GM21529 (cell line): ENCODE measurements at regions not wholly inside any gene's neighbourhood (a gene's known extent, or its start where the extent isn't known, plus 50 kb on each side); places are given as distances from the start of the nearest gene placed in this dataset.
"Not testable (repeated sequence)": the region's sequence is repeated elsewhere in the genome, so short reads cannot be mapped to it uniquely, and the experiment has no call there.

Experiments
- ATAC-seq: cut with Tn5 transposase; IDR thresholded peaks from one replicate; pipeline ENCODE4 v1.9.1; 2021; ENCODE audit not compliant: unreplicated experiment

GRCh38 chr22:48498526-48499331, 1328.9 kb downstream of the BRD1 start:
- no peak for ATAC-seq

GRCh38 chr22:48497743-48498520, 1329.7 kb downstream of the BRD1 start:
- not testable (repeated sequence) for ATAC-seq

- no peak for ATAC-seq
Observed at GRCh38 chr22:48496987-48497650, 1330.6 kb downstream of the BRD1 start.

GRCh38 chr22:48496226-48496845, 1331.3 kb downstream of the BRD1 start:
- ATAC-seq, result no peak

- ATAC-seq, result no peak
Observed at GRCh38 chr22:48495751-48496080, 1332.0 kb downstream of the BRD1 start.

GRCh38 chr22:48494968-48495750, 1332.5 kb downstream of the BRD1 start:
- no peak for ATAC-seq

- no peak for ATAC-seq
Observed at GRCh38 chr22:48494256-48494967, 1333.3 kb downstream of the BRD1 start.

- no peak for ATAC-seq
Observed at GRCh38 chr22:48493733-48494132, 1333.9 kb downstream of the BRD1 start.

GRCh38 chr22:48492366-48493320, 1335.0 kb downstream of the BRD1 start:
- no peak for ATAC-seq

GRCh38 chr22:48491451-48491941, 1336.2 kb downstream of the BRD1 start:
- ATAC-seq, result no peak

GRCh38 chr22:48490500-48491411, 1336.9 kb downstream of the BRD1 start:
- no peak for ATAC-seq

GRCh38 chr22:48489551-48490499, 1337.8 kb downstream of the BRD1 start:
- no peak for ATAC-seq

- no peak for ATAC-seq
Observed at GRCh38 chr22:48488611-48489511, 1338.8 kb downstream of the BRD1 start.

GRCh38 chr22:48488149-48488551, 1339.5 kb downstream of the BRD1 start:
- no peak for ATAC-seq

- no peak for ATAC-seq
Observed at GRCh38 chr22:48486558-48486957, 1341.1 kb downstream of the BRD1 start.
